WTC11 (cell line): ENCODE measurements at regions not wholly inside any gene's neighbourhood (a gene's known extent, or its start where the extent isn't known, plus 50 kb on each side); places are given as distances from the start of the nearest gene placed in this dataset.

Experiments
- ATAC-seq: fragments of 200-7000 bp; cut with Tn5 transposase; 2 replicates; pipeline ENCODE4 v1.10.0; 2021; ENCODE audit warnings: mild to moderate bottlenecking, moderate library complexity
- CTCF ChIA-PET: fragments of 300-600 bp; sonication (Branson Sonifier 250); formaldehyde crosslinking; loops from one replicate; lab custom pipeline; 2021; ENCODE audit warnings: antibody characterized with exemption; lab: Charles Lee
- POLR2A ChIA-PET: fragments of 350-600 bp; sonication (Branson Sonifier 250); formaldehyde crosslinking; loops from one replicate; lab custom pipeline; 2021; ENCODE audit warnings: antibody characterized with exemption; lab: Charles Lee
- DNase-seq: peaks from one replicate; pipeline ENCODE4 v3.0.0; 2021; ENCODE audit warnings: low spot score
- H3K27ac Mint-ChIP-seq: 2 replicates; pipeline ENCODE4 v1.8.0; 2021; ENCODE audit warnings: mixed read lengths
- H3K27me3 Mint-ChIP-seq: 2 replicates; pipeline ENCODE4 v1.8.0; 2021; ENCODE audit warnings: low read depth, mild to moderate bottlenecking, moderate library complexity, mixed read lengths
- H3K36me3 Mint-ChIP-seq: 2 replicates; pipeline ENCODE4 v1.8.0; 2021; ENCODE audit warnings: mixed read lengths
- H3K4me1 Mint-ChIP-seq: 2 replicates; pipeline ENCODE4 v1.8.0; 2022; ENCODE audit warnings: mixed read lengths
- H3K4me3 Mint-ChIP-seq: 2 replicates; pipeline ENCODE4 v1.8.0; 2021; ENCODE audit warnings: mild to moderate bottlenecking, moderate library complexity, mixed read lengths
- H3K9me3 Mint-ChIP-seq: 2 replicates; pipeline ENCODE4 v1.8.0; 2021; ENCODE audit warnings: mixed read lengths
- CREB1 ChIP-seq: sonication (generic); formaldehyde crosslinking; IDR thresholded peaks from 2 replicates; pipeline ENCODE4 v1.8.0; 2023; ENCODE audit warnings: mild to moderate bottlenecking, missing genetic modification reagents
- EMX1 ChIP-seq: fragments of 250-450 bp; sonication (Bioruptor Pico); IDR thresholded peaks from 2 replicates; pipeline ENCODE4 v1.8.0; 2021; ENCODE audit warnings: mild to moderate bottlenecking
- FOXK1 ChIP-seq: sonication (generic); formaldehyde crosslinking; IDR thresholded peaks from 2 replicates; pipeline ENCODE4 v1.8.0; 2022; ENCODE audit warnings: mild to moderate bottlenecking, moderate library complexity, missing genetic modification reagents
- GABPB1 ChIP-seq: sonication (generic); formaldehyde crosslinking; IDR thresholded peaks from 2 replicates; pipeline ENCODE4 v1.8.1; 2023; ENCODE audit warnings: mild to moderate bottlenecking, missing genetic modification reagents
- GTF2I ChIP-seq: fragments of 250-450 bp; sonication (Bioruptor Pico); conservative IDR thresholded peaks from 2 replicates; pipeline ENCODE4 v1.4.0; 2021; ENCODE audit warnings: mild to moderate bottlenecking
- IRF2 ChIP-seq: sonication (generic); formaldehyde crosslinking; IDR thresholded peaks from 2 replicates; pipeline ENCODE4 v1.8.0; 2022; ENCODE audit warnings: low read depth, missing genetic modification reagents, borderline replicate concordance
- NFATC4 ChIP-seq: fragments of 250-450 bp; sonication (Bioruptor Pico); IDR thresholded peaks from 2 replicates; pipeline ENCODE4 v1.9.0; 2021; ENCODE audit warnings: mild to moderate bottlenecking
- NFE2L1 ChIP-seq: sonication (generic); formaldehyde crosslinking; IDR thresholded peaks from 2 replicates; pipeline ENCODE4 v1.8.1; 2023; ENCODE audit warnings: missing genetic modification reagents
- NR1H2 ChIP-seq: sonication (generic); formaldehyde crosslinking; IDR thresholded peaks from 2 replicates; pipeline ENCODE4 v1.9.0; 2021; ENCODE audit warnings: mild to moderate bottlenecking, moderate library complexity, missing genetic modification reagents
- OVOL2 ChIP-seq: fragments of 250-450 bp; sonication (Bioruptor Pico); IDR thresholded peaks from 2 replicates; pipeline ENCODE4 v1.9.0; 2021; ENCODE audit warnings: mild to moderate bottlenecking, borderline replicate concordance
- SMAD4 ChIP-seq: sonication (generic); formaldehyde crosslinking; IDR thresholded peaks from 2 replicates; pipeline ENCODE4 v1.8.0; 2022; ENCODE audit warnings: mild to moderate bottlenecking, missing genetic modification reagents
- SOX15 ChIP-seq: fragments of 250-450 bp; sonication (Bioruptor Pico); IDR thresholded peaks from 2 replicates; pipeline ENCODE4 v1.9.0; 2021; ENCODE audit warnings: mild to moderate bottlenecking
- SP1 ChIP-seq: sonication (generic); formaldehyde crosslinking; conservative IDR thresholded peaks from 2 replicates; pipeline ENCODE4 v1.8.1; 2022; ENCODE audit warnings: missing genetic modification reagents
- TEAD1 ChIP-seq: sonication (generic); formaldehyde crosslinking; IDR thresholded peaks from 2 replicates; pipeline ENCODE4 v1.8.0; 2022; ENCODE audit warnings: mild to moderate bottlenecking, missing genetic modification reagents
- TP53 ChIP-seq: sonication (generic); formaldehyde crosslinking; IDR thresholded peaks from 2 replicates; pipeline ENCODE4 v1.8.1; 2023; ENCODE audit warnings: mild to moderate bottlenecking, missing genetic modification reagents
- ZNF219 ChIP-seq: sonication (generic); formaldehyde crosslinking; IDR thresholded peaks from 2 replicates; pipeline ENCODE4 v1.8.0; 2023; ENCODE audit warnings: missing genetic modification reagents, mild to moderate bottlenecking, borderline replicate concordance
- ZNF396 ChIP-seq: fragments of 250-450 bp; sonication (Bioruptor Pico); IDR thresholded peaks from 2 replicates; pipeline ENCODE4 v1.8.0; 2021; ENCODE audit warnings: mild to moderate bottlenecking, moderate library complexity, borderline replicate concordance
- ZNF671 ChIP-seq: fragments of 250-450 bp; sonication (Bioruptor Pico); IDR thresholded peaks from 2 replicates; pipeline ENCODE4 v1.8.0; 2021; ENCODE audit warnings: mild to moderate bottlenecking
- TF ChIP-seq, protein P1 (sequence below): sonication (generic); formaldehyde crosslinking; IDR thresholded peaks from 2 replicates; pipeline ENCODE4 v1.8.0; 2023; ENCODE audit warnings: missing genetic modification reagents, mild to moderate bottlenecking, borderline replicate concordance
- TF ChIP-seq, protein P2 (sequence below): sonication (generic); formaldehyde crosslinking; IDR thresholded peaks from 2 replicates; pipeline ENCODE4 v1.8.1; 2023; ENCODE audit warnings: mild to moderate bottlenecking, missing genetic modification reagents, moderate library complexity
- TF ChIP-seq, protein P3 (sequence below): fragments of 250-450 bp; sonication (Bioruptor Pico); IDR thresholded peaks from 2 replicates; pipeline ENCODE4 v2.1.2; 2022; ENCODE audit warnings: mild to moderate bottlenecking, moderate library complexity
- TF ChIP-seq, protein P4 (sequence below): fragments of 250-450 bp; sonication (Bioruptor Pico); IDR thresholded peaks from 2 replicates; pipeline ENCODE4 v1.9.0; 2021; ENCODE audit warnings: mild to moderate bottlenecking
- TF ChIP-seq, protein P5 (sequence below): fragments of 250-450 bp; sonication (Bioruptor Pico); IDR thresholded peaks from 2 replicates; pipeline ENCODE4 v1.9.0; 2021; ENCODE audit warnings: moderate library complexity, mild to moderate bottlenecking, inconsistent platforms, borderline replicate concordance

DNA sequence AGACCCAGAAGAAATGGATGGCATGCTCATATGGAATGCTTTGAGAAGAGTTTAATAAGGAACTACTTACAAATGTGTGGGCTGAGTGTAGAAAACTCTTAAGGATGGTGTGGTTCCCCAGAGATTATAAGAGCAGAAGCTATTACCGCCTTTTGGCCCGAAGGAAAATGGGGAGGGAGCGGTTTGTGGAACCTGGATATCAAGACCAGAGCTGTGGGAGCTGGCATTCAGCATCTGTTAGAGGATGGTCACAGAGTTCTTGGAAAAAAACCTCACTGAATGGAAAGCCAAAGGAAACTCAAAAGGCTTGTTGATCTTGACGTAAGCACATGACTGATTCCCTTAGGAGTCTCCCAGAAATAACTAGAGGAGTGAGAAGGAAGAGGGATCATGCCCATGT, 151.0 kb downstream of the PJA2 start:
- POLR2A ChIA-PET, result no interaction called here
- H3K27ac Mint-ChIP-seq, result no peak overlapping the region
- no peaks in the 10 kb centered on the region for H3K27me3 Mint-ChIP-seq
- TF ChIP-seq EMX1 (CRISPR knock-in tag), result no peak
- TF ChIP-seq OVOL2 (CRISPR knock-in tag), result no peak
- no peak for TF ChIP-seq TP53 (CRISPR knock-in tag)
- TF ChIP-seq, protein P1, sequence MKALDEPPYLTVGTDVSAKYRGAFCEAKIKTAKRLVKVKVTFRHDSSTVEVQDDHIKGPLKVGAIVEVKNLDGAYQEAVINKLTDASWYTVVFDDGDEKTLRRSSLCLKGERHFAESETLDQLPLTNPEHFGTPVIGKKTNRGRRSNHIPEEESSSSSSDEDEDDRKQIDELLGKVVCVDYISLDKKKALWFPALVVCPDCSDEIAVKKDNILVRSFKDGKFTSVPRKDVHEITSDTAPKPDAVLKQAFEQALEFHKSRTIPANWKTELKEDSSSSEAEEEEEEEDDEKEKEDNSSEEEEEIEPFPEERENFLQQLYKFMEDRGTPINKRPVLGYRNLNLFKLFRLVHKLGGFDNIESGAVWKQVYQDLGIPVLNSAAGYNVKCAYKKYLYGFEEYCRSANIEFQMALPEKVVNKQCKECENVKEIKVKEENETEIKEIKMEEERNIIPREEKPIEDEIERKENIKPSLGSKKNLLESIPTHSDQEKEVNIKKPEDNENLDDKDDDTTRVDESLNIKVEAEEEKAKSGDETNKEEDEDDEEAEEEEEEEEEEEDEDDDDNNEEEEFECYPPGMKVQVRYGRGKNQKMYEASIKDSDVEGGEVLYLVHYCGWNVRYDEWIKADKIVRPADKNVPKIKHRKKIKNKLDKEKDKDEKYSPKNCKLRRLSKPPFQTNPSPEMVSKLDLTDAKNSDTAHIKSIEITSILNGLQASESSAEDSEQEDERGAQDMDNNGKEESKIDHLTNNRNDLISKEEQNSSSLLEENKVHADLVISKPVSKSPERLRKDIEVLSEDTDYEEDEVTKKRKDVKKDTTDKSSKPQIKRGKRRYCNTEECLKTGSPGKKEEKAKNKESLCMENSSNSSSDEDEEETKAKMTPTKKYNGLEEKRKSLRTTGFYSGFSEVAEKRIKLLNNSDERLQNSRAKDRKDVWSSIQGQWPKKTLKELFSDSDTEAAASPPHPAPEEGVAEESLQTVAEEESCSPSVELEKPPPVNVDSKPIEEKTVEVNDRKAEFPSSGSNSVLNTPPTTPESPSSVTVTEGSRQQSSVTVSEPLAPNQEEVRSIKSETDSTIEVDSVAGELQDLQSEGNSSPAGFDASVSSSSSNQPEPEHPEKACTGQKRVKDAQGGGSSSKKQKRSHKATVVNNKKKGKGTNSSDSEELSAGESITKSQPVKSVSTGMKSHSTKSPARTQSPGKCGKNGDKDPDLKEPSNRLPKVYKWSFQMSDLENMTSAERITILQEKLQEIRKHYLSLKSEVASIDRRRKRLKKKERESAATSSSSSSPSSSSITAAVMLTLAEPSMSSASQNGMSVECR, result no peak
- no peak for TF ChIP-seq GTF2I (CRISPR knock-in tag)
- TF ChIP-seq NFATC4, result no peak
- no peak for TF ChIP-seq SOX15 (CRISPR knock-in tag)
- TF ChIP-seq, protein P2, sequence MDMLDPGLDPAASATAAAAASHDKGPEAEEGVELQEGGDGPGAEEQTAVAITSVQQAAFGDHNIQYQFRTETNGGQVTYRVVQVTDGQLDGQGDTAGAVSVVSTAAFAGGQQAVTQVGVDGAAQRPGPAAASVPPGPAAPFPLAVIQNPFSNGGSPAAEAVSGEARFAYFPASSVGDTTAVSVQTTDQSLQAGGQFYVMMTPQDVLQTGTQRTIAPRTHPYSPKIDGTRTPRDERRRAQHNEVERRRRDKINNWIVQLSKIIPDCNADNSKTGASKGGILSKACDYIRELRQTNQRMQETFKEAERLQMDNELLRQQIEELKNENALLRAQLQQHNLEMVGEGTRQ (CRISPR knock-in tag), result no peak
- TF ChIP-seq SP1 (CRISPR knock-in tag), result no peak
- no peak for TF ChIP-seq FOXK1 (CRISPR knock-in tag)
- TF ChIP-seq, protein P3, sequence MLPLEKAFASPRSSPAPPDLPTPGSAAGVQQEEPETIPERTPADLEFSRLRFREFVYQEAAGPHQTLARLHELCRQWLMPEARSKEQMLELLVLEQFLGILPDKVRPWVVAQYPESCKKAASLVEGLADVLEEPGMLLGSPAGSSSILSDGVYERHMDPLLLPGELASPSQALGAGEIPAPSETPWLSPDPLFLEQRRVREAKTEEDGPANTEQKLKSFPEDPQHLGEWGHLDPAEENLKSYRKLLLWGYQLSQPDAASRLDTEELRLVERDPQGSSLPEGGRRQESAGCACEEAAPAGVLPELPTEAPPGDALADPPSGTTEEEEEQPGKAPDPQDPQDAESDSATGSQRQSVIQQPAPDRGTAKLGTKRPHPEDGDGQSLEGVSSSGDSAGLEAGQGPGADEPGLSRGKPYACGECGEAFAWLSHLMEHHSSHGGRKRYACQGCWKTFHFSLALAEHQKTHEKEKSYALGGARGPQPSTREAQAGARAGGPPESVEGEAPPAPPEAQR (CRISPR knock-in tag), result no peak
- TF ChIP-seq ZNF219 (CRISPR knock-in tag), result no peak
- no peak for TF ChIP-seq ZNF396 (CRISPR knock-in tag)
- TF ChIP-seq TEAD1, result no peak
- TF ChIP-seq NFE2L1, result no peak
- TF ChIP-seq NR1H2 (CRISPR knock-in tag), result no peak
- TF ChIP-seq, protein P4, sequence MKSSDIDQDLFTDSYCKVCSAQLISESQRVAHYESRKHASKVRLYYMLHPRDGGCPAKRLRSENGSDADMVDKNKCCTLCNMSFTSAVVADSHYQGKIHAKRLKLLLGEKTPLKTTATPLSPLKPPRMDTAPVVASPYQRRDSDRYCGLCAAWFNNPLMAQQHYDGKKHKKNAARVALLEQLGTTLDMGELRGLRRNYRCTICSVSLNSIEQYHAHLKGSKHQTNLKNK (CRISPR knock-in tag), result no peak
- no peak for TF ChIP-seq GABPB1 (CRISPR knock-in tag)
- H3K9me3 Mint-ChIP-seq, result no peaks in the 10 kb centered on the region
- ATAC-seq (no peak), DNase-seq (no peak)
- no peaks in the 10 kb centered on the region for H3K36me3 Mint-ChIP-seq
- no peak overlapping the region for H3K4me3 Mint-ChIP-seq
- CTCF ChIA-PET, result no interaction called here
- H3K4me1 Mint-ChIP-seq, result no peaks in the 10 kb centered on the region

DNA sequence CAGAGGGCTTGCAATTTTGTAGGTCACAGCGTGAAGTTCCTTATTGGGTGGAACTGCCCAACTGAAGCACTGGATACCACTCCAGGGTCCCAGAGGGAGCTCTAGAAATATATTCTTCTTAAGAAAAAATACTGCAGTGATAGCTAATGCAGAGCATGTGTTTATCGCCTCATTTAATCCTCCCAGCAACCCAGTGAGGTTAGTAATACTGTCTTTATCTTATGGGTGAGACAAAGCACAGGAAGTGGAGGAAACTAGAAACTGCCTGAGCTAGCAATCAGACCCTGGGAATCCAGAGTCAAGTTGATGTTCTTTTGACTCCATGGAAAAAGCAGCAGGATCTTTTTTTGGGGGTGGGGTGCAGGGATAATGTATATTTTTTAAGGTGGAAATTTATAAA, 153.3 kb downstream of the PJA2 start:
- Mint-ChIP-seq H3K27ac (no peak overlapping the region), H3K36me3 (no peaks in the 10 kb centered on the region), H3K4me3 (no peak overlapping the region), H3K27me3 (no peaks in the 10 kb centered on the region), H3K4me1 (no peaks in the 10 kb centered on the region), H3K9me3 (no peaks in the 10 kb centered on the region)
- TF ChIP-seq, protein P5, sequence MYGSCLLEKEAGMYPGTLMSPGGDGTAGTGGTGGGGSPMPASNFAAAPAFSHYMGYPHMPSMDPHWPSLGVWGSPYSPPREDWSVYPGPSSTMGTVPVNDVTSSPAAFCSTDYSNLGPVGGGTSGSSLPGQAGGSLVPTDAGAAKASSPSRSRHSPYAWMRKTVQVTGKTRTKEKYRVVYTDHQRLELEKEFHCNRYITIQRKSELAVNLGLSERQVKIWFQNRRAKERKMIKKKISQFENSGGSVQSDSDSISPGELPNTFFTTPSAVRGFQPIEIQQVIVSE (CRISPR knock-in tag), result no peak
- TF ChIP-seq CREB1 (no peak), IRF2 (CRISPR knock-in tag) (no peak), TP53 (CRISPR knock-in tag) (no peak), ZNF671 (CRISPR knock-in tag) (no peak), SMAD4 (no peak)
- ATAC-seq, result peak; percentile 55
- ChIA-PET POLR2A (no interaction called here), CTCF (no interaction called here)
- no peak for DNase-seq
